Stomach (tissue), 4 donors: ENCODE measurements at regions not wholly inside any gene's neighbourhood (a gene's known extent, or its start where the extent isn't known, plus 50 kb on each side); places are given as distances from the start of the nearest gene placed in this dataset.

Experiments used
- POLR2A ChIP-seq, 4 donors: fragments of 450-650 bp; IDR thresholded peaks; one replicate each; pipeline ENCODE4 v1.6.1; 2016; ENCODE audit warnings: antibody characterized with exemption in 4 of 4, control low read depth in 2 of 4, mild to moderate bottlenecking in 1 of 4, moderate library complexity in 1 of 4
- TF ChIP-seq, protein P1 (sequence below), 7 experiments: fragments of 450-650 bp in 4 of 7; fragments of 200-600 bp in 3 of 7; sonication (generic) in 3 of 7; IDR thresholded peaks; one replicate each; pipeline ENCODE4 v1.5.1; 2016 to 2019; ENCODE audit warnings: antibody characterized with exemption in 7 of 7, control low read depth in 2 of 7, mild to moderate bottlenecking in 1 of 7

DNA sequence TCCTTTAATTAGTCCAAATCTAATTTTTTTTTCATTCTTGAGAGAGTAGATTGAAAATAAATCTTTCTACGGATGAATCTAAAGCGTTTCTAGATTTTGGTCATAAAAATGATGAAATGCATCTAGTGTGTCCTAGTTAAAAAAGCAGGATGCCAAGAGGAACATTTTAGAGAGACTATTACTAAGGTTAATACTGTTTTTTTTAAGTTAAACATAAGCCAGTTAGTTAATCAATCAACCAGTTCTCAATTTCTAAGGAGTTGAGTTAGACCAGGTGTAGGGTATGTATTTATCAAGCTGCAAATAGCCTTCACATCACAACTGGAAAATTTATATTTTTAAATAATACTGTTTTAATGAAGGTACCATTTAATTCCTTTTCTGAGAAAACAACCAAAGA, 679.5 kb upstream of the IGFBP7 start:
- TF ChIP-seq POLR2A (IDR thresholded peaks at IDR 0.05), result no peak
- TF ChIP-seq, protein P1, sequence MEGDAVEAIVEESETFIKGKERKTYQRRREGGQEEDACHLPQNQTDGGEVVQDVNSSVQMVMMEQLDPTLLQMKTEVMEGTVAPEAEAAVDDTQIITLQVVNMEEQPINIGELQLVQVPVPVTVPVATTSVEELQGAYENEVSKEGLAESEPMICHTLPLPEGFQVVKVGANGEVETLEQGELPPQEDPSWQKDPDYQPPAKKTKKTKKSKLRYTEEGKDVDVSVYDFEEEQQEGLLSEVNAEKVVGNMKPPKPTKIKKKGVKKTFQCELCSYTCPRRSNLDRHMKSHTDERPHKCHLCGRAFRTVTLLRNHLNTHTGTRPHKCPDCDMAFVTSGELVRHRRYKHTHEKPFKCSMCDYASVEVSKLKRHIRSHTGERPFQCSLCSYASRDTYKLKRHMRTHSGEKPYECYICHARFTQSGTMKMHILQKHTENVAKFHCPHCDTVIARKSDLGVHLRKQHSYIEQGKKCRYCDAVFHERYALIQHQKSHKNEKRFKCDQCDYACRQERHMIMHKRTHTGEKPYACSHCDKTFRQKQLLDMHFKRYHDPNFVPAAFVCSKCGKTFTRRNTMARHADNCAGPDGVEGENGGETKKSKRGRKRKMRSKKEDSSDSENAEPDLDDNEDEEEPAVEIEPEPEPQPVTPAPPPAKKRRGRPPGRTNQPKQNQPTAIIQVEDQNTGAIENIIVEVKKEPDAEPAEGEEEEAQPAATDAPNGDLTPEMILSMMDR (IDR thresholded peaks at IDR 0.05), result no peak
